HEK293 (cell line): ENCODE measurements at regions not wholly inside any gene's neighbourhood (a gene's known extent, or its start where the extent isn't known, plus 50 kb on each side); places are given as distances from the start of the nearest gene placed in this dataset.
A peak's percentile ranks its signal among the peaks of the same experiment; 100 is the strongest.

Experiments used
- CTCF ChIA-PET: fragments of 350-600 bp; formaldehyde crosslinking; extraction: SDS; loops from one replicate; lab custom pipeline; 2021; ENCODE audit warnings: antibody characterized with exemption; lab: Yijun Ruan, JAX
- POLR2A ChIA-PET: fragments of 300-600 bp; formaldehyde crosslinking; extraction: SDS; loops from one replicate; lab custom pipeline; 2020; ENCODE audit warnings: antibody characterized with exemption, inconsistent platforms; lab: Yijun Ruan, JAX
- H3K27ac ChIP-seq: fragments of 200-500 bp; sonication (Bioruptor generic); 2 replicates; pipeline ENCODE4 v1.5.1; 2014; ENCODE audit warnings: low read depth, low read length, control low read depth, inconsistent platforms; ENCODE audit errors: extremely low read depth
- H3K36me3 ChIP-seq, 2 experiments: fragments of 200-500 bp in 1 of 2; sonication (Bioruptor generic) in 1 of 2; 1 replicate in 1 of 2; 2 replicates in 1 of 2; pipeline ENCODE4 v1.5.1; 2014 to 2017; ENCODE audit warnings: inconsistent platforms in 2 of 2, low read length in 2 of 2; ENCODE audit not compliant: control insufficient read depth in 2 of 2, insufficient read depth in 1 of 2
- H3K4me1 ChIP-seq: fragments of 200-500 bp; sonication (Bioruptor generic); 2 replicates; pipeline ENCODE4 v1.5.1; 2014; ENCODE audit warnings: mild to moderate bottlenecking, low read length, inconsistent platforms; ENCODE audit not compliant: control insufficient read depth, insufficient read depth
- H3K4me3 ChIP-seq: 2 replicates; pipeline ENCODE4 v1.5.1; 2011; ENCODE audit warnings: low read depth, mild to moderate bottlenecking, control low read depth, low read length, moderate library complexity
- H3K9me3 ChIP-seq: fragments of 200-500 bp; sonication (Bioruptor generic); 2 replicates; pipeline ENCODE4 v1.5.1; 2014; ENCODE audit warnings: low read depth, low read length, inconsistent platforms; ENCODE audit not compliant: control insufficient read depth, insufficient read depth
- GLIS2 ChIP-seq: fragments of 450-650 bp; formaldehyde crosslinking; IDR thresholded peaks from 2 replicates; pipeline ENCODE4 v1.5.1; 2016; ENCODE audit warnings: missing biosample characterization, missing genetic modification characterization
- KLF16 ChIP-seq: fragments of 450-650 bp; formaldehyde crosslinking; IDR thresholded peaks from 2 replicates; pipeline ENCODE4 v1.5.1; 2017; ENCODE audit warnings: missing biosample characterization, missing genetic modification characterization
- SCRT1 ChIP-seq: fragments of 450-650 bp; formaldehyde crosslinking; IDR thresholded peaks from 2 replicates; pipeline ENCODE4 v1.5.1; 2016; ENCODE audit warnings: missing biosample characterization, missing genetic modification characterization, borderline replicate concordance
- ZBTB20 ChIP-seq: fragments of 450-650 bp; formaldehyde crosslinking; IDR thresholded peaks from 2 replicates; pipeline ENCODE4 v1.5.1; 2016; ENCODE audit warnings: missing biosample characterization, missing genetic modification characterization
- ZBTB6 ChIP-seq: fragments of 450-650 bp; formaldehyde crosslinking; IDR thresholded peaks from 2 replicates; pipeline ENCODE4 v1.5.1; 2017; ENCODE audit warnings: missing biosample characterization, missing genetic modification characterization
- ZEB2 ChIP-seq: fragments of 450-650 bp; formaldehyde crosslinking; IDR thresholded peaks from 2 replicates; pipeline ENCODE4 v1.5.1; 2016; ENCODE audit warnings: missing biosample characterization, missing genetic modification characterization
- ZFHX2 ChIP-seq: fragments of 450-650 bp; formaldehyde crosslinking; conservative IDR thresholded peaks from 2 replicates; pipeline ENCODE4 v1.5.1; 2016; ENCODE audit warnings: missing biosample characterization, missing genetic modification characterization
- ZFP37 ChIP-seq: fragments of 450-650 bp; formaldehyde crosslinking; IDR thresholded peaks from 2 replicates; pipeline ENCODE4 v1.5.1; 2016; ENCODE audit warnings: missing biosample characterization, missing genetic modification characterization
- ZIC2 ChIP-seq: fragments of 450-650 bp; formaldehyde crosslinking; IDR thresholded peaks from 2 replicates; pipeline ENCODE4 v1.5.1; 2016; ENCODE audit warnings: missing biosample characterization, missing genetic modification characterization
- ZNF10 ChIP-seq: fragments of 450-650 bp; formaldehyde crosslinking; IDR thresholded peaks from 2 replicates; pipeline ENCODE4 v1.5.1; 2017; ENCODE audit warnings: missing biosample characterization, missing genetic modification characterization
- ZNF174 ChIP-seq: fragments of 450-650 bp; formaldehyde crosslinking; IDR thresholded peaks from 2 replicates; pipeline ENCODE4 v1.5.0; 2017; ENCODE audit warnings: missing biosample characterization, mild to moderate bottlenecking, missing genetic modification characterization
- ZNF19 ChIP-seq: fragments of 450-650 bp; formaldehyde crosslinking; IDR thresholded peaks from 2 replicates; pipeline ENCODE4; 2016; ENCODE audit warnings: missing biosample characterization, missing genetic modification characterization, low read depth
- ZNF280C ChIP-seq: fragments of 450-650 bp; formaldehyde crosslinking; IDR thresholded peaks from 2 replicates; pipeline ENCODE4 v1.5.1; 2016; ENCODE audit warnings: missing biosample characterization, missing genetic modification characterization
- ZNF335 ChIP-seq: fragments of 450-650 bp; formaldehyde crosslinking; conservative IDR thresholded peaks from 2 replicates; pipeline ENCODE4 v1.5.1; 2016; ENCODE audit warnings: missing biosample characterization, missing genetic modification characterization
- ZNF596 ChIP-seq: fragments of 450-650 bp; IDR thresholded peaks from 2 replicates; pipeline ENCODE4 v1.5.0; 2018; ENCODE audit warnings: missing biosample characterization, mild to moderate bottlenecking, missing genetic modification characterization, moderate library complexity
- ZNF623 ChIP-seq: fragments of 450-650 bp; formaldehyde crosslinking; IDR thresholded peaks from 2 replicates; pipeline ENCODE4 v1.5.1; 2016; ENCODE audit warnings: missing biosample characterization, missing genetic modification characterization
- ZNF658 ChIP-seq: fragments of 450-650 bp; formaldehyde crosslinking; IDR thresholded peaks from 2 replicates; pipeline ENCODE4; 2016; ENCODE audit warnings: missing biosample characterization, missing genetic modification characterization
- TF ChIP-seq, protein P1 (sequence below): fragments of 450-650 bp; formaldehyde crosslinking; IDR thresholded peaks from 2 replicates; pipeline ENCODE4 v1.5.1; 2016; ENCODE audit warnings: missing biosample characterization, missing genetic modification characterization

DNA sequence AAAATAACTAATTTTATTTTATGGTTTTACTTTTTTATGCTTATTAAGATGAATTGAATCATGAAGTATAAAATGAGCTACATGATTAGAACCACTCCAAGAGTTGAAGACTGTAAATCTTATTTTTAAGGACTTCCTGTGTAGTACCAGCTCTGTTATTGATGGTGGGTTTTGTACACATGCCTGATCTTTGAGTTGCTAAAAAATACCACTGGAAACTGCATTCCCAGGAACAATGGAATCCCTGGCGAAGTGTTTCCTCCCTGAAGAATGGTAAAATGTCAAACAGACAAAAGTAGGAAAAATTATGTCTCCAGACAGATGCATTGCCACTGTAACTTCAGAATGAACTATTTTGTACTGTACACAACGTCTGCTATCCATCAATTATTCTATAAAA lies 935.4 kb upstream of the TENM3 start (continued):
- TF ChIP-seq ZFP37: no peak
- TF ChIP-seq ZBTB6 (tag by site-specific recombination): no peak
- TF ChIP-seq ZNF19 (tag by site-specific recombination): no peak
- TF ChIP-seq ZNF596 (tag by site-specific recombination): no peak

- H3K36me3 ChIP-seq: no peaks in the 10 kb centered on the region
- 0 out of 2 replicates have a peak, but pooled peaks cover 3% of the 10 kb centered on the region for H3K4me1 ChIP-seq
- POLR2A ChIA-PET: no interaction called here
- no peaks in the 10 kb centered on the region for H3K9me3 ChIP-seq
- CTCF ChIA-PET: interaction anchor here (0.6 to 0.7 kb wide), 2 partner anchors 48 to 1242 kb away, joined by 3 to 7 read pairs; no protein-coding TSS in a partner anchor
- no peak overlapping the region for H3K27ac ChIP-seq
- peak; percentile 35 for TF ChIP-seq ZNF335 (tag by site-specific recombination)
- TF ChIP-seq, protein P1, sequence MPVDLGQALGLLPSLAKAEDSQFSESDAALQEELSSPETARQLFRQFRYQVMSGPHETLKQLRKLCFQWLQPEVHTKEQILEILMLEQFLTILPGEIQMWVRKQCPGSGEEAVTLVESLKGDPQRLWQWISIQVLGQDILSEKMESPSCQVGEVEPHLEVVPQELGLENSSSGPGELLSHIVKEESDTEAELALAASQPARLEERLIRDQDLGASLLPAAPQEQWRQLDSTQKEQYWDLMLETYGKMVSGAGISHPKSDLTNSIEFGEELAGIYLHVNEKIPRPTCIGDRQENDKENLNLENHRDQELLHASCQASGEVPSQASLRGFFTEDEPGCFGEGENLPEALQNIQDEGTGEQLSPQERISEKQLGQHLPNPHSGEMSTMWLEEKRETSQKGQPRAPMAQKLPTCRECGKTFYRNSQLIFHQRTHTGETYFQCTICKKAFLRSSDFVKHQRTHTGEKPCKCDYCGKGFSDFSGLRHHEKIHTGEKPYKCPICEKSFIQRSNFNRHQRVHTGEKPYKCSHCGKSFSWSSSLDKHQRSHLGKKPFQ (tag by site-specific recombination): peak; percentile 25; the same call in 1 of the 2 replicates
- peak; percentile 37 for TF ChIP-seq ZBTB20 (tag by site-specific recombination)
- no peak for TF ChIP-seq SCRT1 (tag by site-specific recombination)
- no peak overlapping the region for H3K4me3 ChIP-seq
These were observed 934.5 kb upstream of the TENM3 start for GRCh38 chr4:181308476-181309312.

- H3K4me3 ChIP-seq: no peak overlapping the region
- H3K4me1 ChIP-seq: 0 out of 2 replicates have a peak, but pooled peaks cover 3% of the 10 kb centered on the region
- H3K9me3 ChIP-seq: no peaks in the 10 kb centered on the region
- no peaks in the 10 kb centered on the region for H3K36me3 ChIP-seq
- H3K27ac ChIP-seq: no peak overlapping the region
- no peak for TF ChIP-seq ZFHX2
- ChIA-PET CTCF (no interaction called here), POLR2A (no interaction called here)
These were observed 931.1 kb upstream of the TENM3 start for GRCh38 chr4:181312066-181312465.

- no peak overlapping the region for H3K27ac ChIP-seq
- no peaks in the 10 kb centered on the region for H3K9me3 ChIP-seq
- no peak for TF ChIP-seq ZIC2 (tag by site-specific recombination)
- TF ChIP-seq, all 188 proteins: peak for 0
- H3K4me3 ChIP-seq: no peak overlapping the region
- ChIA-PET CTCF (no interaction called here), POLR2A (no interaction called here)
- H3K36me3 ChIP-seq: no peaks in the 10 kb centered on the region
- 0 out of 2 replicates have a peak, but pooled peaks cover 3% of the 10 kb centered on the region for H3K4me1 ChIP-seq
These were observed 923.6 kb upstream of the TENM3 start for GRCh38 chr4:181319629-181320028.

DNA sequence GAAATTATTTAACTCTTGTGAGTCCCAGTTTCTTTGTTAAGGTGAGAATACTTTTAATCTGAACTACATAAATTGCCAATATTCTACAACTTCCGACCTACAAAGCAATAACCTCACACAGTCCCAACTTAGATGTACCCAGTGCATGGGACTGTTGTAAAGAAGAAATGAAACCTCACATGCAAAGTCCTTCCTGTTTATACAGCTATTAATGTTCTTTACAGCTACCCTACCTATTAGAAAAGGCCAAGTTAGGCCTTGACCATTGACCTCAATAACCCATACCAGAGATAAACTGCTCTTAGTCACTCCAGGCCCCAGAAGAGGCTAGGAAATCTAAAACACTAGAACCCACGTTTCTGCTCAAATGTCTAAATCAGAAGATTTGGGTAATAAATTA lies 920.1 kb upstream of the TENM3 start:
- H3K36me3 ChIP-seq: no peaks in the 10 kb centered on the region
- H3K4me1 ChIP-seq: 0 out of 2 replicates have a peak, but pooled peaks cover 3% of the 10 kb centered on the region
- no peak overlapping the region for H3K27ac ChIP-seq
- ChIA-PET POLR2A (no interaction called here), CTCF (interaction anchor here (0.6 kb wide), 1 partner anchor 748 kb away, joined by 3 read pairs; no protein-coding TSS in a partner anchor)
- no peaks in the 10 kb centered on the region for H3K9me3 ChIP-seq
- no peak overlapping the region for H3K4me3 ChIP-seq
- TF ChIP-seq ZNF174 (tag by site-specific recombination) (no peak), ZNF623 (tag by site-specific recombination) (no peak), ZNF280C (tag by site-specific recombination) (no peak), KLF16 (tag by site-specific recombination) (no peak), GLIS2 (no peak), ZNF658 (tag by site-specific recombination) (no peak), ZNF10 (tag by site-specific recombination) (no peak), ZEB2 (tag by site-specific recombination) (no peak)
